GM12892 (cell line): ENCODE measurements at regions not wholly inside any gene's neighbourhood (a gene's known extent, or its start where the extent isn't known, plus 50 kb on each side); places are given as distances from the start of the nearest gene placed in this dataset.

Source experiments
- POLR2A ChIP-seq: IDR thresholded peaks from 2 replicates; pipeline ENCODE4 v1.6.1; 2011; ENCODE audit warnings: low read depth, low read length, control low read depth
- POLR2AphosphoS5 ChIP-seq: IDR thresholded peaks from 2 replicates; pipeline ENCODE4 v1.6.1; 2011; ENCODE audit warnings: low read depth, low read length, control low read depth

GRCh38 chr17:55612691-55613141 lies 101.5 kb upstream of the SMIM36 start:
- TF ChIP-seq POLR2A (no peak), POLR2AphosphoS5 (no peak)
